ENCODE measurements at regions not wholly inside any gene's neighbourhood (a gene's known extent, or its start where the extent isn't known, plus 50 kb on each side); places are given as distances from the start of the nearest gene placed in this dataset.

GRCh38 chr7:85475071-85475470 lies 288.2 kb upstream of the SEMA3D start:
- no peak for TF ChIP-seq CTCF (IDR thresholded peaks at IDR 0.05; ENCODE audit: borderline replicate concordance)
- no peaks in the 10 kb centered on the region for H3K4me1 ChIP-seq
- intact Hi-C loops (cut with micrococcal nuclease), result no loop called here

DNA sequence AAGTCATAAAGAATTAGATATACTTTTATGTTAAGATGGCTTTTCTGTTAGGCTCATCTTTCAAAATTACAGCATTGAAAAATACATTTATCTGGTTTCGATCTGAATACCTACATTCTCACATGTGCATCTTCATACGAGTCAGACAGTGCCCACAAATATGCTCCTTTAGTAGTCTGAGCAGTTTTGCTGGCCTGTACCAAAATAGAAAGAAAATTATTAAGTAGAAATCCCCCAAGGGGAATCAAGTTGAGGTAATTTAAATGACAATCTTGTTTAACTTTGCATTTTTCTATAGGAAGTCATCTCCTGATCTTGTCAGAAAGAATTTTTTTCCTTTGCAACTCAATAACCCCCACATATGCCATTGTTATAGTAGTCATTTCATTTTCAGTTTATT lies 287.4 kb upstream of the SEMA3D start:
- no peak for TF ChIP-seq CTCF (IDR thresholded peaks at IDR 0.05; ENCODE audit: borderline replicate concordance)
- DNase-seq, result no peak
- intact Hi-C loops (cut with micrococcal nuclease), result no loop called here
- Histone ChIP-seq H3K4me3 (no peak overlapping the region), H3K9me3 (replicated peaks) (no peaks in the 10 kb centered on the region), H3K36me3 (no peaks in the 10 kb centered on the region), H3K27me3 (ENCODE audit: low read depth) (no peaks in the 10 kb centered on the region), H3K4me1 (no peaks in the 10 kb centered on the region), H3K27ac (replicated peaks) (no peak overlapping the region)

More at GRCh38 chr7:85475071-85475470, 288.2 kb upstream of the SEMA3D start:
- no peak for DNase-seq
- Histone ChIP-seq H3K4me3 (no peak overlapping the region), H3K27me3 (ENCODE audit: low read depth) (no peaks in the 10 kb centered on the region), H3K36me3 (no peaks in the 10 kb centered on the region), H3K27ac (replicated peaks) (no peak overlapping the region), H3K9me3 (replicated peaks) (no peaks in the 10 kb centered on the region)

DNA sequence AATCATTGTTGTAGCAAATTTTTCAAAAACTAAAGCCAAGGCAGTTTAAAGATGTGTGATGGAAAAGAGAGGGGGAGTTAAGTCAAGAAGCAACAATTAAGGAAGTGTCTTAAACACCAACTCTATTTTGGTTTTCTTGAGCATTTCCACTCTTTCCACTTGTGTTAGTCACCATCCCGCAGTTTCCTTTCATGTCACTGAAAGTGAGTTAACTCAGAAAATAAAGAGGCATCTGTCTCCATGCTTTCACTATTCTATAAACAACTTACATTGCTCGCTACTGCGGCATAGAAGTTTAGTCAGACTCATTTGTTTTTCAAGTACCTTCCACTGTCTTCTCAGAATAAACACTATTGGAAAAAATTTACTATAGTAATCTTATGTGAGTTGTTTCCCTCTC lies 284.9 kb upstream of the SEMA3D start:
- H3K4me1 ChIP-seq, result no peaks in the 10 kb centered on the region
- H3K4me3 ChIP-seq, result no peak overlapping the region
- H3K36me3 ChIP-seq, result no peaks in the 10 kb centered on the region
- intact Hi-C loops (cut with micrococcal nuclease), result no loop called here
- TF ChIP-seq CTCF (IDR thresholded peaks at IDR 0.05; ENCODE audit: borderline replicate concordance), result no peak
- no peak for DNase-seq
- H3K27me3 ChIP-seq (ENCODE audit: low read depth), result no peaks in the 10 kb centered on the region
- H3K27ac ChIP-seq (replicated peaks), result no peak overlapping the region
- no peaks in the 10 kb centered on the region for H3K9me3 ChIP-seq (replicated peaks)

DNA sequence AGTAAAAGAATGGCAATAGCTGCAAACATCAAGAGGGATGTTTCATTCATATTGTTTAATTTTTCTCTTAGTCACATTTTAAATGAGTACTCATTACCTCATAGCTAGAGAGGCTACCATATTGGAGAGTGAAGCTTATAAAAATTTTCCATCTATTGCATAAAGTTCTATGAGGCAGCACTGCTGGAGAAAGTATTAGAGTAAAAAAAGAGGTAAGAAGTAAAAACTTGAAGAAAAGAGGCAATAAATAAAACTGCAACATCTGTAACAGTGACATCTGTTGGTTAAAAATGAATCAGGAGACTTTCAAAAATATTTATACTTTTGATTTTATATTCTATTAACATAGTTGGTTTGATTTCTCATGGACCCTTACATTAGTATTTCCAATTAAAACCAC lies 284.5 kb upstream of the SEMA3D start:
- no peak for TF ChIP-seq CTCF (IDR thresholded peaks at IDR 0.05; ENCODE audit: borderline replicate concordance)

DNA sequence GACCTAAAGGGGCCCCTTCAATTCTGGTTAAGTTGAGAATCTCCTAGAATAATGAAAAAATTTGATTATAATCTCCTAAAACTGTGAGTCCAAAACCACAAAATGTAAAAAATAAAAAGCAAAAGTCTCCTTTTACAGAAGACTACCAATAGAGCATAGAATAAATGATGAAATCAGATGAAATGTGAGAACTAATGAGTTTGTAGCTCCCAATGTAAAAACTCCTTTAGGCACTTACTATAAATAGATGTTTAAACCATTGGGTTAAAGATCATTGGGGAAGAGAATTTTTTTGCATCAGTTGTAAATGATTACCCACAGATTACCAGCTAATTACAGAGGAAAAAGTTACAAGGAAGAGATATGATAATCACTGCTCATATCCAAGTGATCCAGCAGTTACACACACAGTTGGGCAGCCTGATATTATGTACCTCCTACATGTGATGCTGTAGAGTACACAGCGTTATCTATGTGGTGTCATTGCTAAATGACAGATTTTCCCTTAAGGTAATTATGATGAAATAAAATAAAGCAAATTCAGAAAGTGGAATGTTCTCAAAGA lies 282.7 kb upstream of the SEMA3D start:
- H3K9me3 ChIP-seq (replicated peaks), result no peaks in the 10 kb centered on the region
- H3K4me1 ChIP-seq, result no peaks in the 10 kb centered on the region
- no peak for TF ChIP-seq CTCF (IDR thresholded peaks at IDR 0.05; ENCODE audit: borderline replicate concordance)
- no peak for DNase-seq
- no peaks in the 10 kb centered on the region for H3K27me3 ChIP-seq (ENCODE audit: low read depth)
- H3K36me3 ChIP-seq, result no peaks in the 10 kb centered on the region
- H3K27ac ChIP-seq (replicated peaks), result no peak overlapping the region
- intact Hi-C loops (cut with micrococcal nuclease), result no loop called here
- no peak overlapping the region for H3K4me3 ChIP-seq

More for the DNA sequence above, 284.5 kb upstream of the SEMA3D start:
- H3K4me3 ChIP-seq, result no peak overlapping the region
- no peaks in the 10 kb centered on the region for H3K9me3 ChIP-seq (replicated peaks)
- no peak for DNase-seq
- intact Hi-C loops (cut with micrococcal nuclease), result no loop called here
- H3K4me1 ChIP-seq, result no peaks in the 10 kb centered on the region
- H3K27ac ChIP-seq (replicated peaks), result no peak overlapping the region
- no peaks in the 10 kb centered on the region for H3K27me3 ChIP-seq (ENCODE audit: low read depth)
- H3K36me3 ChIP-seq, result no peaks in the 10 kb centered on the region

All from left ventricle myocardium inferior (tissue), 1 donor.